ENCODE measurements at regions not wholly inside any gene's neighbourhood (a gene's known extent, or its start where the extent isn't known, plus 50 kb on each side); places are given as distances from the start of the nearest gene placed in this dataset.
"Not testable (repeated sequence)": the region's sequence is repeated elsewhere in the genome, so short reads cannot be mapped to it uniquely, and the experiment has no call there.

- no peak overlapping the region for H3K4me3 ChIP-seq (ENCODE audit: low read depth, low read length)
- no peaks in the 10 kb centered on the region for H3K9me3 ChIP-seq
- no peaks in the 10 kb centered on the region for H3K27me3 ChIP-seq (replicated peaks; ENCODE audit: control insufficient read depth, insufficient read depth, low read length)
- H3K36me3 ChIP-seq (ENCODE audit: control insufficient read depth, insufficient read depth, low read length): no peaks in the 10 kb centered on the region
- TF ChIP-seq CTCF (IDR thresholded peaks at IDR 0.05; ENCODE audit: insufficient read depth in 1 of 2, low read depth in 1 of 2, low read length in 1 of 2, severe bottlenecking in 1 of 2, unreplicated experiment in 1 of 2): no peak
- peaks cover 8% of the 10 kb centered on the region for H3K4me1 Mint-ChIP-seq (ENCODE audit: low read depth, unreplicated experiment)
- ChIA-PET POLR2A (no interaction called here), CTCF (no interaction called here)
- no peaks in the 10 kb centered on the region for H3K4me1 ChIP-seq
- no TSS peak for BruUV-seq (replicated peaks)
- H3K27ac Mint-ChIP-seq (ENCODE audit: unreplicated experiment): no peak overlapping the region
- no peak overlapping the region for H3K4me3 Mint-ChIP-seq (ENCODE audit: unreplicated experiment)
- intact Hi-C loops (cut with micrococcal nuclease; ENCODE audit: unreplicated experiment): no loop called here
- H3K27me3 Mint-ChIP-seq (ENCODE audit: insufficient read depth, unreplicated experiment): no peaks in the 10 kb centered on the region
- H3K9me3 Mint-ChIP-seq (ENCODE audit: unreplicated experiment): peaks cover 23% of the 10 kb centered on the region
- DNase-seq: no peak
- H3K36me3 Mint-ChIP-seq (ENCODE audit: insufficient read depth, unreplicated experiment): no peaks in the 10 kb centered on the region
These were observed 122.5 kb upstream of the RBMS1 start for GRCh38 chr2:160616149-160616548.

GRCh38 chr2:160621748-160622147 is 128.1 kb upstream of the RBMS1 start:
- BruUV-seq (replicated peaks): no TSS peak
- Histone ChIP-seq H3K9me3 (no peaks in the 10 kb centered on the region), H3K36me3 (ENCODE audit: control insufficient read depth, insufficient read depth, low read length) (no peaks in the 10 kb centered on the region), H3K4me1 (no peaks in the 10 kb centered on the region), H3K4me3 (ENCODE audit: low read depth, low read length) (no peak overlapping the region), H3K27me3 (replicated peaks; ENCODE audit: control insufficient read depth, insufficient read depth, low read length) (no peaks in the 10 kb centered on the region)
- ChIA-PET POLR2A (no interaction called here), CTCF (no interaction called here)
- TF ChIP-seq CTCF (IDR thresholded peaks at IDR 0.05; ENCODE audit: insufficient read depth in 1 of 2, low read depth in 1 of 2, low read length in 1 of 2, severe bottlenecking in 1 of 2, unreplicated experiment in 1 of 2): no peak
- Mint-ChIP-seq H3K9me3 (ENCODE audit: unreplicated experiment) (peaks cover under 1% of the 10 kb centered on the region), H3K4me3 (ENCODE audit: unreplicated experiment) (no peak overlapping the region), H3K27ac (ENCODE audit: unreplicated experiment) (no peak overlapping the region), H3K4me1 (ENCODE audit: low read depth, unreplicated experiment) (no peaks in the 10 kb centered on the region), H3K36me3 (ENCODE audit: insufficient read depth, unreplicated experiment) (no peaks in the 10 kb centered on the region), H3K27me3 (ENCODE audit: insufficient read depth, unreplicated experiment) (no peaks in the 10 kb centered on the region)
- intact Hi-C loops (cut with micrococcal nuclease; ENCODE audit: unreplicated experiment): no loop called here
- no peak for DNase-seq

- H3K4me3 ChIP-seq (ENCODE audit: low read depth, low read length); H3K27ac Mint-ChIP-seq (ENCODE audit: unreplicated experiment); H3K27me3 ChIP-seq (replicated peaks; ENCODE audit: control insufficient read depth, insufficient read depth, low read length); H3K27me3 Mint-ChIP-seq (ENCODE audit: insufficient read depth, unreplicated experiment); H3K9me3 Mint-ChIP-seq (ENCODE audit: unreplicated experiment); BruUV-seq (replicated peaks); H3K36me3 ChIP-seq (ENCODE audit: control insufficient read depth, insufficient read depth, low read length); H3K9me3 ChIP-seq; H3K36me3 Mint-ChIP-seq (ENCODE audit: insufficient read depth, unreplicated experiment); intact Hi-C loops (cut with micrococcal nuclease; ENCODE audit: unreplicated experiment); H3K4me1 Mint-ChIP-seq (ENCODE audit: low read depth, unreplicated experiment); H3K4me3 Mint-ChIP-seq (ENCODE audit: unreplicated experiment); POLR2A ChIA-PET; CTCF ChIA-PET: not testable (repeated sequence)
- DNase-seq: peak; percentile 26 to 43
- H3K4me1 ChIP-seq: peaks cover 14% of the 10 kb centered on the region
These were observed 134.5 kb upstream of the RBMS1 start for GRCh38 chr2:160628020-160628637.

- H3K4me1 Mint-ChIP-seq (ENCODE audit: low read depth, unreplicated experiment): no peaks in the 10 kb centered on the region
- BruUV-seq (replicated peaks): no TSS peak
- no peak for TF ChIP-seq CTCF (IDR thresholded peaks at IDR 0.05; ENCODE audit: insufficient read depth in 1 of 2, low read depth in 1 of 2, low read length in 1 of 2, severe bottlenecking in 1 of 2, unreplicated experiment in 1 of 2)
- no peak for DNase-seq
- Histone ChIP-seq H3K9me3 (no peaks in the 10 kb centered on the region), H3K4me3 (ENCODE audit: low read depth, low read length) (no peak overlapping the region), H3K27me3 (replicated peaks; ENCODE audit: control insufficient read depth, insufficient read depth, low read length) (no peaks in the 10 kb centered on the region), H3K4me1 (peaks cover 14% of the 10 kb centered on the region), H3K36me3 (ENCODE audit: control insufficient read depth, insufficient read depth, low read length) (no peaks in the 10 kb centered on the region)
- H3K9me3 Mint-ChIP-seq (ENCODE audit: unreplicated experiment): peaks cover 7% of the 10 kb centered on the region
- intact Hi-C loops (cut with micrococcal nuclease; ENCODE audit: unreplicated experiment): no loop called here
- no peak overlapping the region for H3K4me3 Mint-ChIP-seq (ENCODE audit: unreplicated experiment)
- H3K27me3 Mint-ChIP-seq (ENCODE audit: insufficient read depth, unreplicated experiment): no peaks in the 10 kb centered on the region
- ChIA-PET POLR2A (no interaction called here), CTCF (no interaction called here)
- H3K27ac Mint-ChIP-seq (ENCODE audit: unreplicated experiment): no peak overlapping the region
- no peaks in the 10 kb centered on the region for H3K36me3 Mint-ChIP-seq (ENCODE audit: insufficient read depth, unreplicated experiment)
These were observed 135.2 kb upstream of the RBMS1 start for GRCh38 chr2:160628811-160629210.
